IMR-90 (cell line): ENCODE measurements at regions not wholly inside any gene's neighbourhood (a gene's known extent, or its start where the extent isn't known, plus 50 kb on each side); places are given as distances from the start of the nearest gene placed in this dataset.

Experiments
- ATAC-seq: fragments of 200-7000 bp; cut with Tn5 transposase; 2 replicates; pipeline ENCODE4 v1.9.1; 2020; ENCODE audit warnings: low read depth, mild to moderate bottlenecking, moderate library complexity
- BruUV-seq: library from RNA; stranded (reverse); fragments of 400-500 nt; replicated peaks from 2 replicates; lab custom pipeline; 2021; lab: Mats Ljungman, UMichigan
- CTCF ChIA-PET: fragments of 300-600 bp; formaldehyde crosslinking; extraction: SDS; loops from one replicate; lab custom pipeline; 2021; ENCODE audit warnings: antibody characterized with exemption; lab: Yijun Ruan, JAX
- POLR2A ChIA-PET: fragments of 300-600 bp; sonication (Branson Sonifier 250); formaldehyde crosslinking; loops from one replicate; lab custom pipeline; 2022; ENCODE audit warnings: antibody characterized with exemption; ENCODE audit not compliant: unreplicated experiment; lab: Charles Lee
- DNase-seq: peaks from one replicate; pipeline ENCODE4 v3.0.0; 2013
- H2AFZ ChIP-seq: replicated peaks from 2 replicates; pipeline ENCODE3; 2013; ENCODE audit warnings: low read length, mild to moderate bottlenecking; ENCODE audit not compliant: poor library complexity
- H2AK5ac ChIP-seq: 2 replicates; pipeline ENCODE4 v1.6.1; 2013; ENCODE audit warnings: low read depth, low read length, inconsistent platforms
- H2AK9ac ChIP-seq: replicated peaks from 2 replicates; pipeline ENCODE3; 2013; ENCODE audit warnings: mild to moderate bottlenecking, low read depth, low read length, moderate library complexity; ENCODE audit not compliant: poor library complexity
- H2BK120ac ChIP-seq: 2 replicates; pipeline ENCODE4 v1.6.1; 2013; ENCODE audit warnings: low read depth, low read length, inconsistent platforms
- H2BK15ac ChIP-seq: 3 replicates; pipeline ENCODE4 v1.6.1; 2013; ENCODE audit warnings: low read depth, low read length, inconsistent platforms
- H2BK20ac ChIP-seq: 2 replicates; pipeline ENCODE4 v1.6.1; 2013; ENCODE audit warnings: low read depth, mild to moderate bottlenecking, inconsistent platforms, low read length, moderate library complexity
- H2BK5ac ChIP-seq: 2 replicates; pipeline ENCODE4 v1.6.1; 2013; ENCODE audit warnings: mild to moderate bottlenecking, low read depth, low read length, inconsistent platforms; ENCODE audit not compliant: poor library complexity, severe bottlenecking
- H3K14ac ChIP-seq: replicated peaks from 2 replicates; pipeline ENCODE4 v1.6.1; 2013; ENCODE audit warnings: low read depth, low read length, inconsistent platforms
- H3K18ac ChIP-seq: 2 replicates; pipeline ENCODE4 v1.6.1; 2013; ENCODE audit warnings: low read depth, low read length, control low read depth
- H3K23ac ChIP-seq: 2 replicates; pipeline ENCODE4 v1.6.1; 2013; ENCODE audit warnings: low read depth, low read length, inconsistent platforms
- H3K27ac ChIP-seq: 2 replicates; pipeline ENCODE4 v1.5.1; 2013; ENCODE audit warnings: mild to moderate bottlenecking, control low read depth, low read length; ENCODE audit not compliant: insufficient read depth
- H3K27me3 ChIP-seq: 2 replicates; pipeline ENCODE4 v1.6.1; 2013; ENCODE audit warnings: low read length; ENCODE audit not compliant: control insufficient read depth, insufficient read depth
- H3K36me3 ChIP-seq: 2 replicates; pipeline ENCODE4 v1.6.1; 2013; ENCODE audit warnings: low read length, mixed read lengths; ENCODE audit not compliant: control insufficient read depth, insufficient read depth
- H3K4ac ChIP-seq: 2 replicates; pipeline ENCODE4 v1.6.1; 2013; ENCODE audit warnings: low read depth, low read length, inconsistent platforms
- H3K4me1 ChIP-seq: 2 replicates; pipeline ENCODE4 v1.6.1; 2013; ENCODE audit warnings: low read length, mixed read lengths; ENCODE audit not compliant: control insufficient read depth, insufficient read depth
- H3K4me2 ChIP-seq: 2 replicates; pipeline ENCODE4 v1.6.1; 2013; ENCODE audit warnings: low read depth, mild to moderate bottlenecking, control low read depth, low read length, moderate library complexity
- H3K4me3 ChIP-seq: 2 replicates; pipeline ENCODE4 v1.5.1; 2013; ENCODE audit warnings: low read depth, mild to moderate bottlenecking, control low read depth, low read length, moderate library complexity; ENCODE audit not compliant: insufficient read depth
- H3K56ac ChIP-seq: 2 replicates; pipeline ENCODE4 v1.6.1; 2013; ENCODE audit warnings: low read length, inconsistent platforms; ENCODE audit not compliant: insufficient read depth; ENCODE audit errors: extremely low read depth
- H3K79me1 ChIP-seq, 2 experiments: 2 replicates each; pipeline ENCODE4 v1.6.1; 2013; ENCODE audit warnings: low read length in 2 of 2, inconsistent platforms in 1 of 2, low read depth in 1 of 2
- H3K9ac ChIP-seq: 2 replicates; pipeline ENCODE4 v1.6.1; 2013; ENCODE audit warnings: low read depth, low read length, control low read depth
- H3K9me1 ChIP-seq: 2 replicates; pipeline ENCODE4 v1.6.1; 2013; ENCODE audit warnings: low read length, inconsistent platforms; ENCODE audit not compliant: insufficient read depth
- H3K9me3 ChIP-seq: 2 replicates; pipeline ENCODE4 v1.6.1; 2013; ENCODE audit warnings: low read length; ENCODE audit not compliant: control insufficient read depth, insufficient read depth
- H4K20me1 ChIP-seq: 2 replicates; pipeline ENCODE4 v1.6.1; 2013; ENCODE audit warnings: low read length, inconsistent platforms; ENCODE audit not compliant: insufficient read depth
- H4K5ac ChIP-seq: 2 replicates; pipeline ENCODE4 v1.6.1; 2013; ENCODE audit warnings: mild to moderate bottlenecking, low read depth, low read length, control low read depth
- H4K8ac ChIP-seq, 2 experiments: 2 replicates each; pipeline ENCODE4 v1.6.1; 2013; ENCODE audit warnings: low read depth in 2 of 2, low read length in 2 of 2, control low read depth in 1 of 2, inconsistent platforms in 1 of 2
- H4K91ac ChIP-seq: 2 replicates; pipeline ENCODE4 v1.6.1; 2013; ENCODE audit warnings: low read depth, low read length, inconsistent platforms; ENCODE audit not compliant: insufficient read depth
- BHLHE40 ChIP-seq: fragments of 150-350 bp; IDR thresholded peaks from 2 replicates; pipeline ENCODE4 v1.6.1; 2016; ENCODE audit warnings: mild to moderate bottlenecking, low read depth, low read length
- CEBPB ChIP-seq: IDR thresholded peaks from 2 replicates; pipeline ENCODE4 v1.6.1; 2012; ENCODE audit warnings: low read depth, low read length, improper control_type of control experiment
- ELK1 ChIP-seq: fragments of 150-350 bp; IDR thresholded peaks from 2 replicates; pipeline ENCODE4 v1.6.1; 2016; ENCODE audit warnings: low read depth, mild to moderate bottlenecking, low read length, moderate library complexity, borderline replicate concordance
- SMC3 ChIP-seq: fragments of 150-350 bp; IDR thresholded peaks from 2 replicates; pipeline ENCODE4 v1.6.1; 2016; ENCODE audit warnings: low read depth, mild to moderate bottlenecking, antibody characterized with exemption, low read length, moderate library complexity
- dilution Hi-C: fragments of 300-500 bp; cut with HindIII; formaldehyde crosslinking; loops from one replicate; pipeline ENCODE4 v1.14.3; 2018; ENCODE audit warnings: low sequenced_read_pairs; ENCODE audit not compliant: unreplicated experiment
- in situ Hi-C: fragments of 300-500 bp; cut with MboI; formaldehyde crosslinking; loops from 3 replicates; pipeline ENCODE4 v1.14.3; 2019; ENCODE audit warnings: low sequenced_read_pairs, inconsistent platforms, mixed read lengths
- intact Hi-C: fragments of 100-400 bp; cut with micrococcal nuclease; formaldehyde crosslinking; loops from 2 replicates; pipeline ENCODE4 v1.10.0; 2022
- TF ChIP-seq, protein P1 (sequence below): conservative IDR thresholded peaks from 2 replicates; pipeline ENCODE4 v1.5.1; 2012; ENCODE audit warnings: mild to moderate bottlenecking, low read depth, low read length, improper control_type of control experiment

DNA sequence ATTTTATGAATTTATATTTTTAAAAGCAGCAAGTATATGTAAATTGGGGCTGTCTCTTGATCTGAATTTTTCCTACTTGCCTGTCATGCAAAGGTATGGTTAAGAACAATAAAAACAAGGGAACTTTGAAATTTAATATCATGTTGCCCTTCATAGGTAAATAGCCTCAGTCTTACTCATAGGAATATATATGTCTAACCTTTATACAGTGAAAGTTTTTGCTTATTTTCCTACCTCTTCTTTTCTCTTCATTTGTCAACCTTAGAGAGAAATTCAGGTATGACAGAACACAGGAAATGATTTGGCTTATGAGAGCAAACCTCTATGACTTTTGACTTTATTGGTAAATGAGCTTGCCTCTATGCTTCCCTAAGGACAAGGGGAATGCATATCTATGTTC is 716.0 kb downstream of the CENPC start:
- H2BK20ac ChIP-seq = no peak overlapping the region
- H2BK15ac ChIP-seq = no peak overlapping the region
- H3K18ac ChIP-seq = no peak overlapping the region
- dilution Hi-C loops = no loop called here
- H3K14ac ChIP-seq = no peak overlapping the region
- ChIA-PET CTCF (no interaction called here), POLR2A (no interaction called here)
- no peaks in the 10 kb centered on the region for H3K9me3 ChIP-seq
- intact Hi-C loops = no loop called here
- H2AFZ ChIP-seq = no peak overlapping the region
- no peak overlapping the region for H3K4me3 ChIP-seq
- ATAC-seq = no peak
- H2AK9ac ChIP-seq = no peak overlapping the region
- no peaks in the 10 kb centered on the region for H4K20me1 ChIP-seq
- H3K9me1 ChIP-seq = no peaks in the 10 kb centered on the region
- H2BK120ac ChIP-seq = no peak overlapping the region
- no peak overlapping the region for H2BK5ac ChIP-seq
- no peak for DNase-seq
- H3K4me2 ChIP-seq = no peak overlapping the region
- no peak for TF ChIP-seq CEBPB
- TF ChIP-seq, protein P1, sequence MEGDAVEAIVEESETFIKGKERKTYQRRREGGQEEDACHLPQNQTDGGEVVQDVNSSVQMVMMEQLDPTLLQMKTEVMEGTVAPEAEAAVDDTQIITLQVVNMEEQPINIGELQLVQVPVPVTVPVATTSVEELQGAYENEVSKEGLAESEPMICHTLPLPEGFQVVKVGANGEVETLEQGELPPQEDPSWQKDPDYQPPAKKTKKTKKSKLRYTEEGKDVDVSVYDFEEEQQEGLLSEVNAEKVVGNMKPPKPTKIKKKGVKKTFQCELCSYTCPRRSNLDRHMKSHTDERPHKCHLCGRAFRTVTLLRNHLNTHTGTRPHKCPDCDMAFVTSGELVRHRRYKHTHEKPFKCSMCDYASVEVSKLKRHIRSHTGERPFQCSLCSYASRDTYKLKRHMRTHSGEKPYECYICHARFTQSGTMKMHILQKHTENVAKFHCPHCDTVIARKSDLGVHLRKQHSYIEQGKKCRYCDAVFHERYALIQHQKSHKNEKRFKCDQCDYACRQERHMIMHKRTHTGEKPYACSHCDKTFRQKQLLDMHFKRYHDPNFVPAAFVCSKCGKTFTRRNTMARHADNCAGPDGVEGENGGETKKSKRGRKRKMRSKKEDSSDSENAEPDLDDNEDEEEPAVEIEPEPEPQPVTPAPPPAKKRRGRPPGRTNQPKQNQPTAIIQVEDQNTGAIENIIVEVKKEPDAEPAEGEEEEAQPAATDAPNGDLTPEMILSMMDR = no peak
- no peak for TF ChIP-seq ELK1
- TF ChIP-seq BHLHE40 = no peak
- TF ChIP-seq SMC3 = no peak
- no peak overlapping the region for H4K8ac ChIP-seq
- H3K4me1 ChIP-seq = no peaks in the 10 kb centered on the region
- no peak overlapping the region for H3K56ac ChIP-seq
- H4K91ac ChIP-seq = no peak overlapping the region
- BruUV-seq = no TSS peak
- H3K27me3 ChIP-seq = no peaks in the 10 kb centered on the region
- H3K4ac ChIP-seq = no peak overlapping the region
- H3K27ac ChIP-seq = no peak overlapping the region
- no peaks in the 10 kb centered on the region for H3K79me1 ChIP-seq
- H3K23ac ChIP-seq = no peak overlapping the region
- no peaks in the 10 kb centered on the region for H3K36me3 ChIP-seq
- H3K9ac ChIP-seq = no peak overlapping the region
- no peak overlapping the region for H4K5ac ChIP-seq
- no peak overlapping the region for H2AK5ac ChIP-seq
- in situ Hi-C loops = no loop called here
